K562 (cell line): ENCODE measurements at regions not wholly inside any gene's neighbourhood (a gene's known extent, or its start where the extent isn't known, plus 50 kb on each side); places are given as distances from the start of the nearest gene placed in this dataset.

Source experiments
- ATAC-seq: fragments of 200-7000 bp; cut with Tn5 transposase; 3 replicates; pipeline ENCODE4 v1.9.1; 2020; ENCODE audit warnings: moderate library complexity
- BruUV-seq: library from RNA; stranded (reverse); fragments of 400-500 nt; replicated peaks from 2 replicates; lab custom pipeline; 2021; lab: Mats Ljungman, UMichigan
- CTCF ChIA-PET: fragments of 300-600 bp; formaldehyde crosslinking; extraction: SDS; loops from one replicate; lab custom pipeline; 2021; ENCODE audit warnings: low intra/inter-chr PET ratio; lab: Yijun Ruan, JAX
- POLR2A ChIA-PET: fragments of 300-600, 350-650 bp; sonication (Branson Sonifier 250); formaldehyde crosslinking; extraction: SDS; loops from one replicate; lab custom pipeline; 2021; ENCODE audit warnings: antibody characterized with exemption, inconsistent platforms; lab: Yijun Ruan, JAX
- DNase-seq, 4 experiments: peaks; one replicate each; pipeline versions ENCODE4 v3.0.0 to v3.0.0-alpha.2; 2011 to 2018; ENCODE audit warnings: low spot score in 3 of 4, mixed read lengths in 3 of 4; ENCODE audit errors: extremely low read depth in 1 of 4
- FAIRE-seq: peaks from 2 replicates; lab custom pipeline; 2011; peaks lifted over from hg19 to GRCh38; lab: Jason Lieb, UNC
- H2AFZ ChIP-seq: 2 replicates; pipeline ENCODE4 v1.6.0; 2011; ENCODE audit warnings: low read depth, low read length, control low read depth, inconsistent platforms
- H3K27ac ChIP-seq: fragments of 200-600 bp; 3 replicates; pipeline ENCODE4 v1.8.0; 2011; ENCODE audit warnings: low read depth, mild to moderate bottlenecking, control low read depth, inconsistent platforms, low read length, moderate library complexity, mixed read lengths; ENCODE audit errors: extremely low read depth
- H3K27me3 ChIP-seq, 2 experiments: fragments of 300-600 bp in 1 of 2; 2 replicates in 1 of 2; 3 replicates in 1 of 2; pipeline versions ENCODE4 v1.6.0 to v1.8.0; 2011; ENCODE audit warnings: inconsistent platforms in 2 of 2, low read length in 2 of 2, mild to moderate bottlenecking in 1 of 2, mixed read lengths in 1 of 2, moderate library complexity in 1 of 2; ENCODE audit not compliant: control insufficient read depth in 2 of 2, insufficient read depth in 2 of 2
- H3K36me3 ChIP-seq: fragments of 300-600 bp; 3 replicates; pipeline ENCODE4 v1.8.0; 2011; ENCODE audit warnings: mild to moderate bottlenecking, low read length, inconsistent platforms; ENCODE audit not compliant: control insufficient read depth, insufficient read depth
- H3K4me1 ChIP-seq, 2 experiments: fragments of 200-600 bp in 1 of 2; replicated peaks in 1 of 2; 2 replicates in 1 of 2; 3 replicates in 1 of 2; pipeline versions ENCODE4 v1.5.1 to v1.8.0; 2011; ENCODE audit warnings: inconsistent platforms in 2 of 2, low read length in 2 of 2, mild to moderate bottlenecking in 1 of 2, mixed read lengths in 1 of 2, moderate library complexity in 1 of 2; ENCODE audit not compliant: control insufficient read depth in 2 of 2, insufficient read depth in 2 of 2
- H3K4me2 ChIP-seq: 2 replicates; pipeline ENCODE4 v1.6.1; 2011; ENCODE audit warnings: low read length, control low read depth, inconsistent platforms, mixed read lengths; ENCODE audit not compliant: insufficient read depth
- H3K4me3 ChIP-seq: fragments of 200-600 bp; sonication (generic), shearing (Covaris generic); 2 replicates; pipeline ENCODE4 v1.5.1; 2016; ENCODE audit warnings: control low read depth, inconsistent platforms
- H3K79me2 ChIP-seq: fragments of 200-600 bp; 3 replicates; pipeline ENCODE4 v1.8.0; 2011; ENCODE audit warnings: low read length, inconsistent platforms; ENCODE audit not compliant: control insufficient read depth, insufficient read depth
- H3K9ac ChIP-seq, 2 experiments: 2 replicates each; pipeline versions ENCODE4 v1.6.0 to v1.6.1; 2011; ENCODE audit warnings: low read depth in 2 of 2, low read length in 2 of 2, control low read depth in 1 of 2, inconsistent platforms in 1 of 2, mild to moderate bottlenecking in 1 of 2, mixed read lengths in 1 of 2; ENCODE audit not compliant: insufficient read depth in 1 of 2
- H3K9me1 ChIP-seq: one replicate; pipeline ENCODE4 v1.6.0; 2011; ENCODE audit warnings: inconsistent platforms, mild to moderate bottlenecking, low read length, moderate library complexity; ENCODE audit not compliant: control insufficient read depth, insufficient read depth
- H3K9me3 ChIP-seq: replicated peaks from 2 replicates; pipeline ENCODE4 v1.5.1; 2011; ENCODE audit warnings: low read depth, low read length, inconsistent platforms; ENCODE audit not compliant: control insufficient read depth, insufficient read depth
- H4K20me1 ChIP-seq: replicated peaks from 2 replicates; pipeline ENCODE4 v1.6.1; 2011; ENCODE audit warnings: low read length, inconsistent platforms, mixed read lengths; ENCODE audit not compliant: control insufficient read depth, insufficient read depth
- FOXA3 ChIP-seq, 2 experiments: fragments of 450-650 bp in 1 of 2; sonication (generic) in 1 of 2; formaldehyde crosslinking; IDR thresholded peaks in 1 of 2; conservative IDR thresholded peaks in 1 of 2; 2 replicates each; pipeline versions ENCODE4 v1.4.0 to v1.8.0; 2020 to 2022; ENCODE audit warnings: mild to moderate bottlenecking in 2 of 2, missing genetic modification reagents in 1 of 2
- NR3C1 ChIP-seq: sonication (generic); formaldehyde crosslinking; IDR thresholded peaks from 2 replicates; pipeline ENCODE4 v1.8.1; 2022; ENCODE audit warnings: missing genetic modification reagents
- PCBP2 ChIP-seq: fragments of 200-400 bp; formaldehyde crosslinking; IDR thresholded peaks from 2 replicates; pipeline ENCODE4 v1.6.1; 2018; ENCODE audit warnings: low read length, low read depth, mild to moderate bottlenecking, moderate library complexity; ENCODE audit not compliant: poor library complexity, severe bottlenecking
- PHTF2 ChIP-seq: fragments of 250-450 bp; sonication (Bioruptor Pico); IDR thresholded peaks from 2 replicates; pipeline ENCODE4 v1.5.0; 2021; ENCODE audit warnings: mild to moderate bottlenecking
- RAD51 ChIP-seq: fragments of 450-650 bp; IDR thresholded peaks from 2 replicates; pipeline ENCODE4 v1.7.1; 2016; ENCODE audit warnings: low read depth, mild to moderate bottlenecking, borderline replicate concordance
- RBBP5 ChIP-seq: fragments of 200-600 bp; sonication (generic); IDR thresholded peaks from 2 replicates; pipeline ENCODE4 v1.6.1; 2012; ENCODE audit warnings: borderline replicate concordance, mild to moderate bottlenecking, low read length, control low read depth, inconsistent platforms; ENCODE audit not compliant: insufficient read depth, poor library complexity, severe bottlenecking
- XRCC5 ChIP-seq: fragments of 200-400 bp; formaldehyde crosslinking; IDR thresholded peaks from 2 replicates; pipeline ENCODE4 v1.6.1; 2017; ENCODE audit warnings: low read depth, mild to moderate bottlenecking, low read length
- ZBTB8A ChIP-seq: fragments of 450-650 bp; IDR thresholded peaks from 2 replicates; pipeline ENCODE4 v1.6.1; 2018; ENCODE audit warnings: mild to moderate bottlenecking, moderate library complexity; ENCODE audit not compliant: partially characterized antibody
- ZNF143 ChIP-seq: sonication (generic); formaldehyde crosslinking; IDR thresholded peaks from 2 replicates; pipeline ENCODE4 v1.9.0; 2022; ENCODE audit warnings: mild to moderate bottlenecking, missing genetic modification reagents
- ZNF282 ChIP-seq: sonication (generic); formaldehyde crosslinking; IDR thresholded peaks from 2 replicates; pipeline ENCODE4 v1.8.1; 2023; ENCODE audit warnings: missing genetic modification reagents
- ZNF316 ChIP-seq: fragments of 450-650 bp; IDR thresholded peaks from 2 replicates; pipeline ENCODE4 v1.6.1; 2016
- WGBS: fragments of 100-300 bp; shearing (Covaris generic); methylation state at CpG from one replicate; pipeline ENCODE4 v1.1.6; 2016; ENCODE audit warnings: low coverage, mixed read lengths; ENCODE audit not compliant: insufficient coverage; ENCODE audit errors: missing lambda C conversion rate; 5-methylcytosine and 5-hydroxymethylcytosine counted together
- in situ Hi-C: fragments of 300-500 bp; cut with MboI; formaldehyde crosslinking; loops from 4 replicates; pipeline ENCODE4 v1.15.0; 2018; ENCODE audit warnings: inconsistent platforms, mixed read lengths
- intact Hi-C: fragments of 100-400 bp; cut with micrococcal nuclease; formaldehyde crosslinking; loops from 2 replicates; pipeline ENCODE4 v1.14.2; 2022
- TF ChIP-seq, protein P1 (sequence below): fragments of 450-650 bp; IDR thresholded peaks from 2 replicates; pipeline ENCODE4 v1.6.1; 2014; ENCODE audit warnings: low read depth, mild to moderate bottlenecking, moderate library complexity, borderline replicate concordance
- TF ChIP-seq, protein P2 (sequence below): fragments of 150-350 bp; conservative IDR thresholded peaks from 2 replicates; pipeline ENCODE4 v1.6.1; 2014; ENCODE audit warnings: low read length
- TF ChIP-seq, protein P3 (sequence below): fragments of 200-400 bp; formaldehyde crosslinking; IDR thresholded peaks from 2 replicates; pipeline ENCODE4 v1.6.1; 2017; ENCODE audit warnings: mild to moderate bottlenecking, low read depth, low read length, moderate library complexity

DNA sequence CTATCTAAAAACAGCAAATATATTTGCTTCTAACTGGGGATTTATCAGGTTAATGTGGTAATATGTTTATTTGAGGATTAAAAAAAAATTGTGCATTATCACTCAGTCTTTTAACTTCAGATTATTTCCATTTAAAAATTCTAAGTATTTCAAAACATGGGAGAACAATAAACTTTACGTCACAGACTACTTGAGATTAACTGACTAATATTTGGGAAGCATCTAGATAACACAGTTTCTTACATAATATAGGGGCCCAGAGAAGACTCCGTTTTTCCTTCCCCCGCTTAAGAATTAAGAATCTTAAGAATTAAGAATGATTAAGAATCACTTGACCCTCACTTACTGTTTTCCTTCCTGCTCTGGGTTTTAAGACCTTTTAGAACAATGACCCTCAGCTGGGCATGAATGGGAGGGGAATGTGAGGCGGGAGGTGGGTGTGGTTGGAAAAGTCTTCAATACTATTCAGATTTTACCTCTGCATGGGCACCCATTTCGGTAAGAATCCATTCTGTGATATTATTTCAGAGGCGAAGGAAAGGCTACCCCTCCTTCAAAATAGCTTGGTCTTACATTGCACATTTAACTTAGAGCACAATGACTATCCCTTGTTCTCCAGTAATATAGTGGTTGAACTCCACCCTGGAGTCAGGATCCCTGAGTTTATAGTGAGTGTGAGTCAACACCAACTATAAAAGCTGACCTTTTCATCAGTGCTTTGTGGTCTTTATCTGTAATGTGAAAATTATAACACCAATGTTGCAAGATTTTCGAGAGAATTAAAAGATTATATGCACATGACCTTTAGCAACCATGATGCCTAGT is 821.3 kb downstream of the USP25 start (continued):
- TF ChIP-seq, protein P1, sequence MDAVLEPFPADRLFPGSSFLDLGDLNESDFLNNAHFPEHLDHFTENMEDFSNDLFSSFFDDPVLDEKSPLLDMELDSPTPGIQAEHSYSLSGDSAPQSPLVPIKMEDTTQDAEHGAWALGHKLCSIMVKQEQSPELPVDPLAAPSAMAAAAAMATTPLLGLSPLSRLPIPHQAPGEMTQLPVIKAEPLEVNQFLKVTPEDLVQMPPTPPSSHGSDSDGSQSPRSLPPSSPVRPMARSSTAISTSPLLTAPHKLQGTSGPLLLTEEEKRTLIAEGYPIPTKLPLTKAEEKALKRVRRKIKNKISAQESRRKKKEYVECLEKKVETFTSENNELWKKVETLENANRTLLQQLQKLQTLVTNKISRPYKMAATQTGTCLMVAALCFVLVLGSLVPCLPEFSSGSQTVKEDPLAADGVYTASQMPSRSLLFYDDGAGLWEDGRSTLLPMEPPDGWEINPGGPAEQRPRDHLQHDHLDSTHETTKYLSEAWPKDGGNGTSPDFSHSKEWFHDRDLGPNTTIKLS = no peak
- TF ChIP-seq, all 486 proteins: peak for 0

GRCh38 chr21:16552880-16553279 is 823.1 kb downstream of the USP25 start:
- POLR2A ChIA-PET = no interaction called here
- no peak overlapping the region for H3K4me3 ChIP-seq
- no peaks in the 10 kb centered on the region for H4K20me1 ChIP-seq
- no peak overlapping the region for H2AFZ ChIP-seq
- no TSS peak for BruUV-seq
- H3K9ac ChIP-seq = no peak overlapping the region
- FAIRE-seq = no peak
- in situ Hi-C loops (no loop called here), intact Hi-C loops (no loop called here)
- H3K27me3 ChIP-seq = no peaks in the 10 kb centered on the region
- H3K4me1 ChIP-seq = no peaks in the 10 kb centered on the region
- DNase-seq = no peak
- no peak overlapping the region for H3K4me2 ChIP-seq
- no peaks in the 10 kb centered on the region for H3K9me3 ChIP-seq
- no peaks in the 10 kb centered on the region for H3K79me2 ChIP-seq
- CTCF ChIA-PET = no interaction called here
- H3K36me3 ChIP-seq = no peaks in the 10 kb centered on the region
- no peak for ATAC-seq
- TF ChIP-seq ZBTB8A (no peak), RBBP5 (no peak), ZNF143 (no peak), PCBP2 (no peak), NR3C1 (CRISPR knock-in tag) (no peak), PHTF2 (CRISPR knock-in tag) (no peak), RAD51 (no peak), XRCC5 (no peak), ZNF316 (no peak), FOXA3 (CRISPR knock-in tag; conservative IDR thresholded peaks at IDR 0.05 in 1 of 2, IDR thresholded peaks at IDR 0.05 in 1 of 2) (no peak), ZNF282 (CRISPR knock-in tag) (no peak)
- TF ChIP-seq, protein P2, sequence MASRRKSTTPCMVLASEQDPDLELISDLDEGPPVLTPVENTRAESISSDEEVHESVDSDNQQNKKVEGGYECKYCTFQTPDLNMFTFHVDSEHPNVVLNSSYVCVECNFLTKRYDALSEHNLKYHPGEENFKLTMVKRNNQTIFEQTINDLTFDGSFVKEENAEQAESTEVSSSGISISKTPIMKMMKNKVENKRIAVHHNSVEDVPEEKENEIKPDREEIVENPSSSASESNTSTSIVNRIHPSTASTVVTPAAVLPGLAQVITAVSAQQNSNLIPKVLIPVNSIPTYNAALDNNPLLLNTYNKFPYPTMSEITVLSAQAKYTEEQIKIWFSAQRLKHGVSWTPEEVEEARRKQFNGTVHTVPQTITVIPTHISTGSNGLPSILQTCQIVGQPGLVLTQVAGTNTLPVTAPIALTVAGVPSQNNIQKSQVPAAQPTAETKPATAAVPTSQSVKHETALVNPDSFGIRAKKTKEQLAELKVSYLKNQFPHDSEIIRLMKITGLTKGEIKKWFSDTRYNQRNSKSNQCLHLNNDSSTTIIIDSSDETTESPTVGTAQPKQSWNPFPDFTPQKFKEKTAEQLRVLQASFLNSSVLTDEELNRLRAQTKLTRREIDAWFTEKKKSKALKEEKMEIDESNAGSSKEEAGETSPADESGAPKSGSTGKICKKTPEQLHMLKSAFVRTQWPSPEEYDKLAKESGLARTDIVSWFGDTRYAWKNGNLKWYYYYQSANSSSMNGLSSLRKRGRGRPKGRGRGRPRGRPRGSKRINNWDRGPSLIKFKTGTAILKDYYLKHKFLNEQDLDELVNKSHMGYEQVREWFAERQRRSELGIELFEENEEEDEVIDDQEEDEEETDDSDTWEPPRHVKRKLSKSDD = no peak
- TF ChIP-seq, protein P3, sequence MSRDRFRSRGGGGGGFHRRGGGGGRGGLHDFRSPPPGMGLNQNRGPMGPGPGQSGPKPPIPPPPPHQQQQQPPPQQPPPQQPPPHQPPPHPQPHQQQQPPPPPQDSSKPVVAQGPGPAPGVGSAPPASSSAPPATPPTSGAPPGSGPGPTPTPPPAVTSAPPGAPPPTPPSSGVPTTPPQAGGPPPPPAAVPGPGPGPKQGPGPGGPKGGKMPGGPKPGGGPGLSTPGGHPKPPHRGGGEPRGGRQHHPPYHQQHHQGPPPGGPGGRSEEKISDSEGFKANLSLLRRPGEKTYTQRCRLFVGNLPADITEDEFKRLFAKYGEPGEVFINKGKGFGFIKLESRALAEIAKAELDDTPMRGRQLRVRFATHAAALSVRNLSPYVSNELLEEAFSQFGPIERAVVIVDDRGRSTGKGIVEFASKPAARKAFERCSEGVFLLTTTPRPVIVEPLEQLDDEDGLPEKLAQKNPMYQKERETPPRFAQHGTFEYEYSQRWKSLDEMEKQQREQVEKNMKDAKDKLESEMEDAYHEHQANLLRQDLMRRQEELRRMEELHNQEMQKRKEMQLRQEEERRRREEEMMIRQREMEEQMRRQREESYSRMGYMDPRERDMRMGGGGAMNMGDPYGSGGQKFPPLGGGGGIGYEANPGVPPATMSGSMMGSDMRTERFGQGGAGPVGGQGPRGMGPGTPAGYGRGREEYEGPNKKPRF = no peak
- TF ChIP-seq, all 486 proteins: peak for 0
- 0% methylated on average over 2 of the region's 2 CpGs for WGBS
- no peak overlapping the region for H3K27ac ChIP-seq
- no peaks in the 10 kb centered on the region for H3K9me1 ChIP-seq
